H9 (cell line): ENCODE measurements at regions not wholly inside any gene's neighbourhood (a gene's known extent, or its start where the extent isn't known, plus 50 kb on each side); places are given as distances from the start of the nearest gene placed in this dataset.

Source experiments
- DNase-seq: peaks from one replicate; pipeline ENCODE4 v3.0.0-alpha.2; 2017
- H2AFZ ChIP-seq: one replicate; pipeline ENCODE4 v1.6.1; 2013; ENCODE audit warnings: mild to moderate bottlenecking, low read length, control low read depth, moderate library complexity
- H2AK5ac ChIP-seq: 2 replicates; pipeline ENCODE4 v1.6.1; 2013; ENCODE audit warnings: low read length, control low read depth, mixed read lengths; ENCODE audit not compliant: insufficient read length
- H2BK120ac ChIP-seq: one replicate; pipeline ENCODE4 v1.6.1; 2013; ENCODE audit warnings: low read depth, mild to moderate bottlenecking, low read length, control low read depth, inconsistent platforms; ENCODE audit not compliant: poor library complexity, severe bottlenecking
- H2BK12ac ChIP-seq: 2 replicates; pipeline ENCODE4 v1.6.1; 2013; ENCODE audit warnings: low read length, control low read depth, mixed read lengths, low read depth; ENCODE audit not compliant: insufficient read length
- H2BK15ac ChIP-seq: 2 replicates; pipeline ENCODE4 v1.6.1; 2013; ENCODE audit warnings: low read depth, low read length, control low read depth
- H2BK20ac ChIP-seq: one replicate; pipeline ENCODE4 v1.6.1; 2013; ENCODE audit warnings: low read depth, mild to moderate bottlenecking, low read length, control low read depth, inconsistent platforms; ENCODE audit not compliant: poor library complexity, severe bottlenecking
- H2BK5ac ChIP-seq: 2 replicates; pipeline ENCODE4 v1.6.1; 2013; ENCODE audit warnings: low read length, control low read depth, mixed read lengths; ENCODE audit not compliant: insufficient read length
- H3K14ac ChIP-seq: 2 replicates; pipeline ENCODE4 v1.6.1; 2013; ENCODE audit warnings: low read length, control low read depth; ENCODE audit not compliant: insufficient read depth
- H3K18ac ChIP-seq: 2 replicates; pipeline ENCODE4 v1.6.1; 2013; ENCODE audit warnings: low read depth, mild to moderate bottlenecking, mixed read lengths, low read length, control low read depth; ENCODE audit not compliant: insufficient read length
- H3K23ac ChIP-seq: 2 replicates; pipeline ENCODE4 v1.6.1; 2013; ENCODE audit warnings: low read length, control low read depth, mixed read lengths, low read depth; ENCODE audit not compliant: insufficient read length
- H3K23me2 ChIP-seq: 2 replicates; pipeline ENCODE4 v1.6.1; 2013; ENCODE audit warnings: low read depth, mild to moderate bottlenecking, mixed read lengths, low read length, control low read depth; ENCODE audit not compliant: insufficient read length, poor library complexity, severe bottlenecking
- H3K27ac ChIP-seq: 2 replicates; pipeline ENCODE4 v1.5.1; 2013; ENCODE audit warnings: low read length, control low read depth, mixed read lengths, low read depth; ENCODE audit not compliant: insufficient read length
- H3K27me3 ChIP-seq: 2 replicates; pipeline ENCODE4 v1.6.1; 2013; ENCODE audit warnings: low read length, control low read depth, inconsistent platforms; ENCODE audit not compliant: insufficient read depth
- H3K4ac ChIP-seq: 2 replicates; pipeline ENCODE4 v1.6.1; 2013; ENCODE audit warnings: low read depth, mild to moderate bottlenecking, control low read depth, inconsistent platforms, low read length, moderate library complexity
- H3K4me1 ChIP-seq: 2 replicates; pipeline ENCODE4 v1.6.1; 2013; ENCODE audit warnings: low read length, control low read depth, inconsistent platforms; ENCODE audit not compliant: insufficient read depth
- H3K4me2 ChIP-seq: 2 replicates; pipeline ENCODE4 v1.6.1; 2013; ENCODE audit warnings: low read length, control low read depth, mixed read lengths; ENCODE audit not compliant: insufficient read length, insufficient read depth
- H3K56ac ChIP-seq: 2 replicates; pipeline ENCODE4 v1.6.1; 2013; ENCODE audit warnings: low read depth, mild to moderate bottlenecking, mixed read lengths, low read length, control low read depth; ENCODE audit not compliant: insufficient read length
- H3K79me1 ChIP-seq: 2 replicates; pipeline ENCODE4 v1.6.1; 2013; ENCODE audit warnings: low read depth, mild to moderate bottlenecking, moderate library complexity, low read length, control low read depth, inconsistent platforms; ENCODE audit not compliant: insufficient read depth, poor library complexity, severe bottlenecking
- H3K79me2 ChIP-seq: 2 replicates; pipeline ENCODE4 v1.6.1; 2013; ENCODE audit warnings: low read length, control low read depth, inconsistent platforms; ENCODE audit not compliant: insufficient read depth
- H3K9ac ChIP-seq: 2 replicates; pipeline ENCODE4 v1.6.1; 2013; ENCODE audit warnings: low read length, control low read depth, mixed read lengths; ENCODE audit not compliant: insufficient read length; ENCODE audit errors: extremely low read depth
- H3K9me3 ChIP-seq: one replicate; pipeline ENCODE4 v1.6.1; 2013; ENCODE audit warnings: low read depth, low read length, inconsistent platforms; ENCODE audit not compliant: control insufficient read depth
- H3T11ph ChIP-seq: one replicate; pipeline ENCODE4 v1.6.1; 2013; ENCODE audit warnings: mild to moderate bottlenecking, low read length, control low read depth, inconsistent platforms
- H4K20me1 ChIP-seq: one replicate; pipeline ENCODE4 v1.6.1; 2013; ENCODE audit not compliant: control insufficient read depth, insufficient read length, insufficient read depth
- H4K5ac ChIP-seq: 2 replicates; pipeline ENCODE4 v1.6.1; 2013; ENCODE audit warnings: low read depth, mild to moderate bottlenecking, mixed read lengths, low read length, control low read depth; ENCODE audit not compliant: insufficient read length
- H4K8ac ChIP-seq: replicated peaks from 2 replicates; pipeline ENCODE4 v1.6.1; 2013; ENCODE audit warnings: low read length, control low read depth, mixed read lengths, low read depth; ENCODE audit not compliant: insufficient read length
- H4K91ac ChIP-seq: 2 replicates; pipeline ENCODE4 v1.6.1; 2013; ENCODE audit warnings: low read depth, mild to moderate bottlenecking, moderate library complexity, mixed read lengths, low read length, control low read depth; ENCODE audit not compliant: insufficient read length
- H3K27ac Mint-ChIP-seq, 3 experiments: 2 replicates in 2 of 3; 3 replicates in 1 of 3; pipeline ENCODE4 v1.8.0; 2020 to 2021; ENCODE audit warnings: mixed read lengths in 3 of 3, mild to moderate bottlenecking in 1 of 3, moderate library complexity in 1 of 3
- H3K27me3 Mint-ChIP-seq: 2 replicates; pipeline ENCODE4 v1.8.0; 2021; ENCODE audit warnings: low read depth, mild to moderate bottlenecking, moderate library complexity, mixed read lengths
- H3K36me3 Mint-ChIP-seq, 3 experiments: 2 replicates in 2 of 3; 3 replicates in 1 of 3; pipeline ENCODE4 v1.8.0; 2020 to 2021; ENCODE audit warnings: low read depth in 3 of 3, mixed read lengths in 3 of 3; ENCODE audit not compliant: insufficient read depth in 1 of 3
- H3K4me1 Mint-ChIP-seq, 2 experiments: 2 replicates each; pipeline ENCODE4 v1.8.0; 2020; ENCODE audit warnings: mixed read lengths in 2 of 2
- H3K4me3 Mint-ChIP-seq, 2 experiments: 2 replicates in 1 of 2; 3 replicates in 1 of 2; pipeline ENCODE4 v1.8.0; 2020 to 2021; ENCODE audit warnings: mild to moderate bottlenecking in 2 of 2, mixed read lengths in 2 of 2, moderate library complexity in 1 of 2
- H3K9me3 Mint-ChIP-seq, 2 experiments: 2 replicates in 1 of 2; 3 replicates in 1 of 2; pipeline ENCODE4 v1.8.0; 2020; ENCODE audit warnings: mild to moderate bottlenecking in 2 of 2, mixed read lengths in 2 of 2, moderate library complexity in 1 of 2
- WGBS: extraction: QIAGEN DNeasy Blood & Tissue Kit; methylation state at CpG from one replicate; pipeline ENCODE4 v1.1.7; 2013; ENCODE audit warnings: missing lambda C conversion rate, low lambda C conversion rate, mixed read lengths; ENCODE audit not compliant: insufficient read length; ENCODE audit errors: extremely low coverage; 5-methylcytosine and 5-hydroxymethylcytosine counted together
- TF ChIP-seq, protein P1 (sequence below): fragments of 200-600 bp; sonication (generic); conservative IDR thresholded peaks from 3 replicates; pipeline ENCODE4 v1.8.0; 2021; ENCODE audit warnings: antibody characterized with exemption, mild to moderate bottlenecking

DNA sequence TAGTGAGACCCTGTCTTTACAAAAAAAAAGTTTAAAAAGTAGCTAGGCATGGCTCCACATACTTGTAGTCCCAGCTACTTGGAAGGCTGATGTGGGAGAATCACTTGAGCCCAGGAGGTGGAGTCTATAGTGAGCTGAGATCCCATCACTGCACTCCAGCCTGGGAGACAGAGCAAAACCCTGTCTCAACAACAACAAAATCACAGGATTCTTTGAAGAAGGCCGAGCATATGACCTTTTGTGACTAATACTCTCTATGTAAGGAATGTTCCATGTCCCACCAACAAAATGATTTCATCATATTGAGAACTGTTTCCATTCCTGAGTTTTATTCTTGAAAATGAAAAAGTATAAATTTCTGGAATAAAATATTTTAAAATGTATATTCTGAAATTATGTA, 58.9 kb upstream of the EFCAB3 start:
- H3K9ac ChIP-seq = no peak overlapping the region
- no peak overlapping the region for H2AFZ ChIP-seq
- no peak overlapping the region for H3K14ac ChIP-seq
- no peak overlapping the region for H2BK12ac ChIP-seq
- no peaks in the 10 kb centered on the region for H3K23me2 ChIP-seq
- Mint-ChIP-seq H3K27me3 (peaks cover 9% of the 10 kb centered on the region), H3K27ac (no peak overlapping the region), H3K9me3 (peaks cover 0 to 3% of the 10 kb centered on the region in 2 experiments; a peak in 2 of 5 replicates), H3K36me3 (no peaks in the 10 kb centered on the region), H3K4me3 (no peak overlapping the region), H3K4me1 (no peaks in the 10 kb centered on the region)
- H3K27me3 ChIP-seq = no peaks in the 10 kb centered on the region
- no peaks in the 10 kb centered on the region for H3K79me1 ChIP-seq
- H2BK15ac ChIP-seq = no peak overlapping the region
- H3K4me1 ChIP-seq = no peaks in the 10 kb centered on the region
- no peak overlapping the region for H2BK120ac ChIP-seq
- H4K5ac ChIP-seq = no peak overlapping the region
- no peak overlapping the region for H3T11ph ChIP-seq
- H3K56ac ChIP-seq = no peak overlapping the region
- no peaks in the 10 kb centered on the region for H4K20me1 ChIP-seq
- H3K18ac ChIP-seq = no peak overlapping the region
- no peak overlapping the region for H3K27ac ChIP-seq
- no peak overlapping the region for H3K4ac ChIP-seq
- H3K4me2 ChIP-seq = no peak overlapping the region
- H2BK20ac ChIP-seq = no peak overlapping the region
- no peak overlapping the region for H2AK5ac ChIP-seq
- H2BK5ac ChIP-seq = no peak overlapping the region
- TF ChIP-seq, protein P1, sequence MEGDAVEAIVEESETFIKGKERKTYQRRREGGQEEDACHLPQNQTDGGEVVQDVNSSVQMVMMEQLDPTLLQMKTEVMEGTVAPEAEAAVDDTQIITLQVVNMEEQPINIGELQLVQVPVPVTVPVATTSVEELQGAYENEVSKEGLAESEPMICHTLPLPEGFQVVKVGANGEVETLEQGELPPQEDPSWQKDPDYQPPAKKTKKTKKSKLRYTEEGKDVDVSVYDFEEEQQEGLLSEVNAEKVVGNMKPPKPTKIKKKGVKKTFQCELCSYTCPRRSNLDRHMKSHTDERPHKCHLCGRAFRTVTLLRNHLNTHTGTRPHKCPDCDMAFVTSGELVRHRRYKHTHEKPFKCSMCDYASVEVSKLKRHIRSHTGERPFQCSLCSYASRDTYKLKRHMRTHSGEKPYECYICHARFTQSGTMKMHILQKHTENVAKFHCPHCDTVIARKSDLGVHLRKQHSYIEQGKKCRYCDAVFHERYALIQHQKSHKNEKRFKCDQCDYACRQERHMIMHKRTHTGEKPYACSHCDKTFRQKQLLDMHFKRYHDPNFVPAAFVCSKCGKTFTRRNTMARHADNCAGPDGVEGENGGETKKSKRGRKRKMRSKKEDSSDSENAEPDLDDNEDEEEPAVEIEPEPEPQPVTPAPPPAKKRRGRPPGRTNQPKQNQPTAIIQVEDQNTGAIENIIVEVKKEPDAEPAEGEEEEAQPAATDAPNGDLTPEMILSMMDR = no peak
- H3K79me2 ChIP-seq = no peaks in the 10 kb centered on the region
- WGBS = no CpG with 5 or more reads among the region's 1 CpG
- no peak overlapping the region for H4K8ac ChIP-seq
- no peaks in the 10 kb centered on the region for H3K9me3 ChIP-seq
- no peak for DNase-seq
- no peak overlapping the region for H3K23ac ChIP-seq
- H4K91ac ChIP-seq = no peak overlapping the region
